ENCODE measurements at regions not wholly inside any gene's neighbourhood (a gene's known extent, or its start where the extent isn't known, plus 50 kb on each side); places are given as distances from the start of the nearest gene placed in this dataset.

GRCh38 chr17:74110467-74110866 is 93.0 kb upstream of the RPL38 start:
- Histone ChIP-seq H3K4me3 (ENCODE audit: low read depth in 2 of 2, low read length in 2 of 2) (no peak overlapping the region), H3K4me1 (ENCODE audit: control insufficient read depth, insufficient read depth, low read length) (no peaks in the 10 kb centered on the region), H3K36me3 (ENCODE audit: control insufficient read depth, insufficient read depth, low read length) (no peaks in the 10 kb centered on the region), H3K27ac (ENCODE audit: low read length) (no peak overlapping the region), H3K27me3 (ENCODE audit: control insufficient read depth, insufficient read depth, low read length) (peaks cover 37% of the 10 kb centered on the region), H3K9me3 (ENCODE audit: control insufficient read depth, insufficient read depth, low read depth, low read length) (no peaks in the 10 kb centered on the region)
- TF ChIP-seq POLR2AphosphoS5 (IDR thresholded peaks at IDR 0.05; ENCODE audit: low read depth, low read length) (no peak), REST (IDR thresholded peaks at IDR 0.05; ENCODE audit: insufficient read depth in 1 of 2, low read depth in 2 of 2, low read length in 1 of 2) (no peak), SIN3A (IDR thresholded peaks at IDR 0.05; ENCODE audit: borderline replicate concordance, insufficient read depth, low read depth, low read length) (no peak), TCF7L2 (IDR thresholded peaks at IDR 0.05; ENCODE audit: low read depth, low read length) (no peak)
- TF ChIP-seq, protein P1, sequence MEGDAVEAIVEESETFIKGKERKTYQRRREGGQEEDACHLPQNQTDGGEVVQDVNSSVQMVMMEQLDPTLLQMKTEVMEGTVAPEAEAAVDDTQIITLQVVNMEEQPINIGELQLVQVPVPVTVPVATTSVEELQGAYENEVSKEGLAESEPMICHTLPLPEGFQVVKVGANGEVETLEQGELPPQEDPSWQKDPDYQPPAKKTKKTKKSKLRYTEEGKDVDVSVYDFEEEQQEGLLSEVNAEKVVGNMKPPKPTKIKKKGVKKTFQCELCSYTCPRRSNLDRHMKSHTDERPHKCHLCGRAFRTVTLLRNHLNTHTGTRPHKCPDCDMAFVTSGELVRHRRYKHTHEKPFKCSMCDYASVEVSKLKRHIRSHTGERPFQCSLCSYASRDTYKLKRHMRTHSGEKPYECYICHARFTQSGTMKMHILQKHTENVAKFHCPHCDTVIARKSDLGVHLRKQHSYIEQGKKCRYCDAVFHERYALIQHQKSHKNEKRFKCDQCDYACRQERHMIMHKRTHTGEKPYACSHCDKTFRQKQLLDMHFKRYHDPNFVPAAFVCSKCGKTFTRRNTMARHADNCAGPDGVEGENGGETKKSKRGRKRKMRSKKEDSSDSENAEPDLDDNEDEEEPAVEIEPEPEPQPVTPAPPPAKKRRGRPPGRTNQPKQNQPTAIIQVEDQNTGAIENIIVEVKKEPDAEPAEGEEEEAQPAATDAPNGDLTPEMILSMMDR (IDR thresholded peaks at IDR 0.05): no peak
- ATAC-seq (no peak), DNase-seq (ENCODE audit: low read depth, low spot score) (no peak)
- POLR2A ChIA-PET: no interaction called here
- no TSS peak for BruUV-seq (replicated peaks)
- CTCF ChIA-PET: no interaction called here
- intact Hi-C loops (cut with micrococcal nuclease; ENCODE audit: unreplicated experiment): no loop called here
- in situ Hi-C loops (cut with HindIII; ENCODE audit: low pct_unique_long_range_greater_than_20kb, low sequenced_read_pairs): no loop called here

GRCh38 chr17:74113326-74113725 is 90.2 kb upstream of the RPL38 start:
- no peak overlapping the region for H3K27ac ChIP-seq (ENCODE audit: low read length)
- ATAC-seq (no peak), DNase-seq (ENCODE audit: low read depth, low spot score) (no peak)
- in situ Hi-C loops (cut with HindIII; ENCODE audit: low pct_unique_long_range_greater_than_20kb, low sequenced_read_pairs): no loop called here
- peaks cover 39% of the 10 kb centered on the region for H3K27me3 ChIP-seq (ENCODE audit: control insufficient read depth, insufficient read depth, low read length)
- no peaks in the 10 kb centered on the region for H3K9me3 ChIP-seq (ENCODE audit: control insufficient read depth, insufficient read depth, low read depth, low read length)
- intact Hi-C loops (cut with micrococcal nuclease; ENCODE audit: unreplicated experiment): no loop called here
- H3K4me1 ChIP-seq (ENCODE audit: control insufficient read depth, insufficient read depth, low read length): no peaks in the 10 kb centered on the region
- H3K4me3 ChIP-seq (ENCODE audit: low read depth in 2 of 2, low read length in 2 of 2): no peak overlapping the region
- ChIA-PET CTCF (no interaction called here), POLR2A (no interaction called here)
- BruUV-seq (replicated peaks): no TSS peak
- TF ChIP-seq REST (IDR thresholded peaks at IDR 0.05; ENCODE audit: insufficient read depth in 1 of 2, low read depth in 2 of 2, low read length in 1 of 2) (no peak), POLR2AphosphoS5 (IDR thresholded peaks at IDR 0.05; ENCODE audit: low read depth, low read length) (no peak)
- TF ChIP-seq, protein P1 (IDR thresholded peaks at IDR 0.05): no peak
- H3K36me3 ChIP-seq (ENCODE audit: control insufficient read depth, insufficient read depth, low read length): no peaks in the 10 kb centered on the region

Data from Panc1 (cell line).